CD14-positive monocyte (primary cell): ENCODE measurements at regions not wholly inside any gene's neighbourhood (a gene's known extent, or its start where the extent isn't known, plus 50 kb on each side); places are given as distances from the start of the nearest gene placed in this dataset.

Source experiments
- DNase-seq, 3 donors: peaks; one replicate each; pipeline ENCODE4 v3.0.0-alpha.2; 2011 to 2022
- H2AFZ ChIP-seq: 2 replicates; pipeline ENCODE4 v1.6.0; 2012; ENCODE audit warnings: mild to moderate bottlenecking, low read depth, low read length, inconsistent platforms; ENCODE audit not compliant: insufficient read depth, poor library complexity, severe bottlenecking
- H3K27ac ChIP-seq, 2 donors: 1 replicate in 1 of 2; 2 replicates in 1 of 2; pipeline ENCODE4 v1.5.1; 2012 to 2013; ENCODE audit warnings: low read length in 2 of 2, control low read depth in 1 of 2, inconsistent platforms in 1 of 2, low read depth in 1 of 2, mild to moderate bottlenecking in 1 of 2
- H3K27me3 ChIP-seq, 2 donors: one replicate each; pipeline versions ENCODE4 v1.6.0 to v1.6.1; 2011 to 2013; ENCODE audit warnings: low read length in 2 of 2; ENCODE audit not compliant: control insufficient read depth in 2 of 2, insufficient read depth in 2 of 2
- H3K36me3 ChIP-seq, 2 donors: replicated peaks in 1 of 2; 1 replicate in 1 of 2; 2 replicates in 1 of 2; pipeline versions ENCODE4 v1.5.1 to v1.6.1; 2012 to 2013; ENCODE audit warnings: low read length in 2 of 2, control low read depth in 1 of 2, inconsistent platforms in 1 of 2, mild to moderate bottlenecking in 1 of 2; ENCODE audit not compliant: insufficient read depth in 2 of 2, control insufficient read depth in 1 of 2
- H3K4me1 ChIP-seq, 2 donors: 1 replicate in 1 of 2; 2 replicates in 1 of 2; pipeline versions ENCODE4 v1.5.1 to v1.6.1; 2012 to 2013; ENCODE audit warnings: low read length in 2 of 2, control low read depth in 1 of 2, inconsistent platforms in 1 of 2, mild to moderate bottlenecking in 1 of 2, moderate library complexity in 1 of 2; ENCODE audit not compliant: insufficient read depth in 2 of 2, control insufficient read depth in 1 of 2
- H3K4me2 ChIP-seq: replicated peaks from 2 replicates; pipeline ENCODE3; 2012; ENCODE audit warnings: low read length, moderate library complexity, mild to moderate bottlenecking; ENCODE audit not compliant: poor library complexity, severe bottlenecking; ENCODE audit errors: extremely low read depth
- H3K4me3 ChIP-seq, 3 experiments: fragments of 200-600 bp in 1 of 3; sonication (generic) in 1 of 3; replicated peaks in 1 of 3; 1 replicate in 2 of 3; 2 replicates in 1 of 3; pipeline ENCODE4 v1.5.1; 2011 to 2013; ENCODE audit warnings: low read length in 3 of 3, mild to moderate bottlenecking in 3 of 3, control low read depth in 2 of 3, low read depth in 2 of 3, inconsistent platforms in 1 of 3, moderate library complexity in 1 of 3
- H3K79me2 ChIP-seq: 2 replicates; pipeline ENCODE4 v1.6.0; 2012; ENCODE audit warnings: mild to moderate bottlenecking, control low read depth, inconsistent platforms, low read length, moderate library complexity; ENCODE audit not compliant: insufficient read depth
- H3K9ac ChIP-seq: 2 replicates; pipeline ENCODE4 v1.6.0; 2017; ENCODE audit warnings: low read length, mild to moderate bottlenecking; ENCODE audit not compliant: insufficient read depth, poor library complexity, severe bottlenecking
- H3K9me3 ChIP-seq, 2 donors: replicated peaks in 1 of 2; 1 replicate in 1 of 2; 2 replicates in 1 of 2; pipeline versions ENCODE4 v1.5.1 to v1.6.1; 2012 to 2013; ENCODE audit warnings: low read length in 2 of 2, control low read depth in 1 of 2; ENCODE audit not compliant: control insufficient read depth in 1 of 2, insufficient read depth in 1 of 2
- H4K20me1 ChIP-seq: 2 replicates; pipeline ENCODE4 v1.6.0; 2012; ENCODE audit warnings: mild to moderate bottlenecking, low read length, control low read depth, moderate library complexity; ENCODE audit not compliant: insufficient read depth
- H3K27ac Mint-ChIP-seq, 7 donors: one replicate each; pipeline ENCODE4 v1.8.0; 2020; ENCODE audit warnings: mild to moderate bottlenecking in 7 of 7, mixed read lengths in 7 of 7, moderate library complexity in 6 of 7, inconsistent platforms in 2 of 7
- H3K27me3 Mint-ChIP-seq, 3 donors: one replicate each; pipeline ENCODE4 v1.8.0; 2021 to 2022; ENCODE audit warnings: low read depth in 3 of 3, mild to moderate bottlenecking in 3 of 3, mixed read lengths in 3 of 3, moderate library complexity in 3 of 3, inconsistent platforms in 1 of 3
- H3K36me3 Mint-ChIP-seq, 2 donors: one replicate each; pipeline ENCODE4 v1.8.0; 2020; ENCODE audit warnings: mixed read lengths in 2 of 2, inconsistent platforms in 1 of 2, mild to moderate bottlenecking in 1 of 2
- H3K4me1 Mint-ChIP-seq: one replicate; pipeline ENCODE4 v1.8.0; 2020; ENCODE audit warnings: mild to moderate bottlenecking, mixed read lengths
- H3K4me3 Mint-ChIP-seq, 2 donors: one replicate each; pipeline ENCODE4 v1.8.0; 2020; ENCODE audit warnings: mild to moderate bottlenecking in 2 of 2, mixed read lengths in 2 of 2, moderate library complexity in 1 of 2
- H3K9me3 Mint-ChIP-seq, 7 donors: one replicate each; pipeline ENCODE4 v1.8.0; 2020 to 2022; ENCODE audit warnings: mixed read lengths in 7 of 7, mild to moderate bottlenecking in 6 of 7, moderate library complexity in 6 of 7, inconsistent platforms in 2 of 7
- WGBS: methylation state at CpG from one replicate; pipeline ENCODE4 v1.1.5; 2013; ENCODE audit warnings: missing lambda C conversion rate; ENCODE audit not compliant: insufficient coverage; 5-methylcytosine and 5-hydroxymethylcytosine counted together
- intact Hi-C, 2 donors: fragments of 100-400 bp; cut with micrococcal nuclease; formaldehyde crosslinking; loops; one replicate each; pipeline versions ENCODE4 v1.15.0 to v1.15.1; 2023
- TF ChIP-seq, protein P1 (sequence below): fragments of 200-600 bp; IDR thresholded peaks from one replicate; pipeline ENCODE4 v1.8.0; 2022; ENCODE audit warnings: antibody characterized with exemption, mild to moderate bottlenecking

DNA sequence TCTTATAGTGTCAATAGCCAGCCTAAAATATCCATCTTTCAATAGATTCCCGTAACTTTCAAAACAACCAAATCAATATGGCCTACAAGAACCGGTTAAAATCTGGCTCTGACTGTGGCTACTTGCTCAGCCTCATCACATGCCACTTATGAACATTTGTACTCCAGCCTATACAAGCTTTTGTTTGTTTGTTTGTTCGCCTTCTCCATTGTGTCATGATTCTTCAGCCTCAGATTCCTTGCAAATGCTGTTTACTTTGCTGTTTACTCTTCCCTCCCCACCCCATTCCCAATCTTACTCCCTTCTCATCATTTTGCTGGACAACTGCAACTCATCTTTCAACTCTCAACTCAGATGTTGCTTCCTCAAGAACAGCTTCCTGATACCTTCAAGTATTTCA is 161.2 kb downstream of the CAPZA3 start:
- WGBS: 93% methylated on average over 3 of the region's 3 CpGs
- peaks cover 0 to 1% (median 1%) of the 10 kb centered on the region in 3 donors for H3K27me3 Mint-ChIP-seq
- Histone ChIP-seq H4K20me1 (no peaks in the 10 kb centered on the region), H3K27me3 (no peaks in the 10 kb centered on the region), H3K36me3 (no peaks in the 10 kb centered on the region), H3K4me2 (no peak overlapping the region), H3K4me1 (no peaks in the 10 kb centered on the region), H2AFZ (no peak overlapping the region), H3K27ac (no peak overlapping the region), H3K9me3 (peaks cover 10 to 16% of the 10 kb centered on the region in 2 donors), H3K9ac (no peak overlapping the region), H3K4me3 (no peak overlapping the region), H3K79me2 (no peaks in the 10 kb centered on the region)
- TF ChIP-seq, protein P1, sequence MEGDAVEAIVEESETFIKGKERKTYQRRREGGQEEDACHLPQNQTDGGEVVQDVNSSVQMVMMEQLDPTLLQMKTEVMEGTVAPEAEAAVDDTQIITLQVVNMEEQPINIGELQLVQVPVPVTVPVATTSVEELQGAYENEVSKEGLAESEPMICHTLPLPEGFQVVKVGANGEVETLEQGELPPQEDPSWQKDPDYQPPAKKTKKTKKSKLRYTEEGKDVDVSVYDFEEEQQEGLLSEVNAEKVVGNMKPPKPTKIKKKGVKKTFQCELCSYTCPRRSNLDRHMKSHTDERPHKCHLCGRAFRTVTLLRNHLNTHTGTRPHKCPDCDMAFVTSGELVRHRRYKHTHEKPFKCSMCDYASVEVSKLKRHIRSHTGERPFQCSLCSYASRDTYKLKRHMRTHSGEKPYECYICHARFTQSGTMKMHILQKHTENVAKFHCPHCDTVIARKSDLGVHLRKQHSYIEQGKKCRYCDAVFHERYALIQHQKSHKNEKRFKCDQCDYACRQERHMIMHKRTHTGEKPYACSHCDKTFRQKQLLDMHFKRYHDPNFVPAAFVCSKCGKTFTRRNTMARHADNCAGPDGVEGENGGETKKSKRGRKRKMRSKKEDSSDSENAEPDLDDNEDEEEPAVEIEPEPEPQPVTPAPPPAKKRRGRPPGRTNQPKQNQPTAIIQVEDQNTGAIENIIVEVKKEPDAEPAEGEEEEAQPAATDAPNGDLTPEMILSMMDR: no peak
- no peaks in the 10 kb centered on the region for H3K36me3 Mint-ChIP-seq
- DNase-seq: no peak
- no peaks in the 10 kb centered on the region for H3K4me1 Mint-ChIP-seq
- intact Hi-C loops: no loop called here
- no peak overlapping the region for H3K4me3 Mint-ChIP-seq
- no peak overlapping the region for H3K27ac Mint-ChIP-seq
- peaks cover 1 to 12% (median 9%) of the 10 kb centered on the region in 7 donors for H3K9me3 Mint-ChIP-seq

DNA sequence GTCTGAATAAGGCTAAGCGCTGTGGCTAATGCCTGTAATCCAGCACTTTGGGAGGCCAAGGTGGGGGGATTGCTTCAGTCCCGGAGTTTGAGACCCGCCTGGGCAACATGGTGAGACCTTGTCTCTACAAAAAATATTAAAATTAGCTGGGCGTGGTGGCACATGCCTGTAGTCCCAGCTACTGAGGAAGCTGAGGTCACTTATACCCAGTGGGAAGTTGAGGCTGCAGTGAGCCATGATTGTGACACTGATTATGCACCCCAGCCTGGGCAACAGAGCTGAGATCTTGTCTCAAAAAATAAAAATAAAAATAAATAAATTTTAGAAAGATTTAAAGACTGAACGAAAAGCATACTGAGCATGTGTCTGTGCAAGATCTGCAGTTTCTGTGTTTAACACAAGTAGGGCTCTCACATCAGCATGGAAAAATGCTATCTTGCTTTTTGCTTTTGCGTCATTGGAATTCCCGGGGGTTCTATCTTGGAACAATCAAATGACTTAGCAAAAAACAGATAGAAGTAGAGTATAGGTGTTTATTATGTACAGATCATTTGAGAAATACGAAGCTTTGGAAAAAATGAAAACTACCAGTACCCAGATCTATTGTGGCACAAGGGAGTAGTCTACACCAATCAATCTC is 161.9 kb downstream of the CAPZA3 start:
- no peaks in the 10 kb centered on the region for H3K36me3 ChIP-seq
- H3K9ac ChIP-seq: no peak overlapping the region
- H3K4me2 ChIP-seq: no peak overlapping the region
- no peaks in the 10 kb centered on the region for H4K20me1 ChIP-seq
- Mint-ChIP-seq H3K36me3 (no peaks in the 10 kb centered on the region), H3K9me3 (peaks cover 1 to 11% (median 9%) of the 10 kb centered on the region in 7 donors), H3K4me1 (no peaks in the 10 kb centered on the region), H3K27me3 (peaks cover 0 to 1% (median 1%) of the 10 kb centered on the region in 3 donors), H3K27ac (no peak overlapping the region), H3K4me3 (no peak overlapping the region)
- no peak overlapping the region for H3K27ac ChIP-seq
- H2AFZ ChIP-seq: no peak overlapping the region
- intact Hi-C loops: no loop called here
- no peaks in the 10 kb centered on the region for H3K27me3 ChIP-seq
- H3K4me1 ChIP-seq: no peaks in the 10 kb centered on the region
- H3K9me3 ChIP-seq: peaks cover 10 to 16% of the 10 kb centered on the region in 2 donors
- H3K79me2 ChIP-seq: no peaks in the 10 kb centered on the region
- WGBS: 89% methylated on average over 4 of the region's 8 CpGs
- no peak for DNase-seq
- H3K4me3 ChIP-seq: no peak overlapping the region
- TF ChIP-seq, protein P1: no peak
